Thyroid gland (tissue), 4 donors: ENCODE measurements at regions not wholly inside any gene's neighbourhood (a gene's known extent, or its start where the extent isn't known, plus 50 kb on each side); places are given as distances from the start of the nearest gene placed in this dataset.
A peak's percentile ranks its signal among the peaks of the same experiment; 100 is the strongest.

Source experiments
- DNase-seq, 2 donors: peaks; one replicate each; pipeline ENCODE4 v3.0.0-alpha.2; 2019
- H3K27ac ChIP-seq, 3 donors: fragments of 200-600 bp; sonication (generic); 1 replicate in 2 of 3; 2 replicates in 1 of 3; pipeline ENCODE4 v1.5.1; 2016 to 2019; ENCODE audit warnings: mild to moderate bottlenecking in 1 of 3, moderate library complexity in 1 of 3
- H3K27me3 ChIP-seq: fragments of 200-600 bp; sonication (generic); one replicate; pipeline ENCODE4 v1.5.1; 2019
- H3K36me3 ChIP-seq, 2 donors: fragments of 200-600 bp; sonication (generic); one replicate each; pipeline ENCODE4 v1.5.1; 2016 to 2019
- H3K4me1 ChIP-seq, 2 donors: fragments of 200-600 bp; sonication (generic); one replicate each; pipeline ENCODE4 v1.5.1; 2017 to 2019
- H3K4me3 ChIP-seq, 3 donors: fragments of 200-600 bp; sonication (generic); replicated peaks in 1 of 3; 1 replicate in 2 of 3; 2 replicates in 1 of 3; pipeline ENCODE4 v1.5.1; 2016; ENCODE audit warnings: mild to moderate bottlenecking in 1 of 3
- H3K9me3 ChIP-seq: fragments of 200-600 bp; sonication (generic); one replicate; pipeline ENCODE4 v1.5.1; 2017
- POLR2A ChIP-seq, 2 donors: fragments of 450-650 bp; IDR thresholded peaks; one replicate each; pipeline ENCODE4 v1.6.1; 2017; ENCODE audit warnings: antibody characterized with exemption in 2 of 2, mild to moderate bottlenecking in 2 of 2, moderate library complexity in 1 of 2
- WGBS, 2 donors: methylation state at CpG; one replicate each; pipeline ENCODE4 v1.1.5; 2017; 5-methylcytosine and 5-hydroxymethylcytosine counted together
- intact Hi-C: fragments of 100-400 bp; cut with DNase I; formaldehyde crosslinking; loops from one replicate; pipeline ENCODE4 v1.15.1; 2023
- TF ChIP-seq, protein P1 (sequence below), 6 experiments: fragments of 200-600 bp in 3 of 6; fragments of 450-650 bp in 3 of 6; sonication (generic) in 3 of 6; IDR thresholded peaks; one replicate each; pipeline ENCODE4 v1.5.1; 2016 to 2019; ENCODE audit warnings: antibody characterized with exemption in 6 of 6, mild to moderate bottlenecking in 2 of 6, inconsistent platforms in 1 of 6, moderate library complexity in 1 of 6

DNA sequence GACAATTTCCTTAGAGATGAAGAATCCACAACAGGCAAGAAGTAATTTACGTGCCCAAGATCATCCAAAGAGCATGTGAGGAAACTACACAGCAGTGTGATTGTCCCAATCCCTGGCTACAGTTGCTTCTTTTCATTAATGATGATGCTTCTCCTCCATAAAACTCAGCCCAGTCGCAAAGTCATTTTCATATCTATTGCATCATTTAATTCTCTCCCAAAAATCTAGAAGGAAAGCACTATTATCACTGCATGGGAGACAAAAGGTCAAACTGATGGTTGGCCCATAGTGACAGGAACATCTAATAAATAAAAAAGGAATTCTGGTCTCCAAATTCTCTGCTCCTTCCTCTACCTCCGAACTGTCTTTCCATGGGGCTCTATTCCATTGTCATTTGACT is 103.5 kb upstream of the SERP2 start:
- Histone ChIP-seq H3K9me3 (no peaks in the 10 kb centered on the region), H3K4me3 (no peak overlapping the region), H3K36me3 (no peaks in the 10 kb centered on the region), H3K4me1 (peaks cover 0 to 38% of the 10 kb centered on the region in 2 donors), H3K27ac (peak overlapping the region in 1 of 3 donors; percentile 55), H3K27me3 (no peaks in the 10 kb centered on the region)
- TF ChIP-seq, protein P1, sequence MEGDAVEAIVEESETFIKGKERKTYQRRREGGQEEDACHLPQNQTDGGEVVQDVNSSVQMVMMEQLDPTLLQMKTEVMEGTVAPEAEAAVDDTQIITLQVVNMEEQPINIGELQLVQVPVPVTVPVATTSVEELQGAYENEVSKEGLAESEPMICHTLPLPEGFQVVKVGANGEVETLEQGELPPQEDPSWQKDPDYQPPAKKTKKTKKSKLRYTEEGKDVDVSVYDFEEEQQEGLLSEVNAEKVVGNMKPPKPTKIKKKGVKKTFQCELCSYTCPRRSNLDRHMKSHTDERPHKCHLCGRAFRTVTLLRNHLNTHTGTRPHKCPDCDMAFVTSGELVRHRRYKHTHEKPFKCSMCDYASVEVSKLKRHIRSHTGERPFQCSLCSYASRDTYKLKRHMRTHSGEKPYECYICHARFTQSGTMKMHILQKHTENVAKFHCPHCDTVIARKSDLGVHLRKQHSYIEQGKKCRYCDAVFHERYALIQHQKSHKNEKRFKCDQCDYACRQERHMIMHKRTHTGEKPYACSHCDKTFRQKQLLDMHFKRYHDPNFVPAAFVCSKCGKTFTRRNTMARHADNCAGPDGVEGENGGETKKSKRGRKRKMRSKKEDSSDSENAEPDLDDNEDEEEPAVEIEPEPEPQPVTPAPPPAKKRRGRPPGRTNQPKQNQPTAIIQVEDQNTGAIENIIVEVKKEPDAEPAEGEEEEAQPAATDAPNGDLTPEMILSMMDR (IDR thresholded peaks at IDR 0.05), result no peak
- no peak for TF ChIP-seq POLR2A (IDR thresholded peaks at IDR 0.05)
- intact Hi-C loops, result no loop called here
- no peak for DNase-seq
- 95 to 96% methylated on average over 3 of the region's 3 CpGs for WGBS, 2 donors

DNA sequence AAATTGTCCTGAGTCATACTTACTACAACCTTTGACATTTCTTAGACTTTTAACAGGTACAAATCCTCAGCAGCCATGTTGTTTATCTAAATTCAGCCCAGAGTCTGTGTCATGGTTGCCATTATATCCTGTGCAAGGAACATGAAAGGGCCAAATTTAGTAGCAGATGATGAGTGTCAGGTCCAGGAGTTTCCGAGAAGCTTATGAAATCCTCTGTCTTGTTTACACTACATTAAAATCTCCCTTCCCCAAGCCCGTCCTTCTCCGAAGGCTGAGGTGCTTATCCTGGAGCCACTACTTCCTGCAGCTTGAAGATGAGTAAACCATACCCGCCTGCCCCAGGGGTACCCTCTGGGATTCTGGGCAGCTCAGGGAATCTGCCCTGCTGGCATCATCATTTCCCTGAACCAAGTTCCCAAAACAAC is 102.6 kb upstream of the SERP2 start:
- 79 to 80% methylated on average over 4 of the region's 4 CpGs for WGBS, 2 donors
- Histone ChIP-seq H3K36me3 (no peaks in the 10 kb centered on the region), H3K27me3 (no peaks in the 10 kb centered on the region), H3K4me1 (peaks cover 0 to 40% of the 10 kb centered on the region in 2 donors), H3K9me3 (no peaks in the 10 kb centered on the region), H3K4me3 (no peak overlapping the region), H3K27ac (peak overlapping the region in 2 of 3 donors; percentile 6 to 55)
- no peak for DNase-seq
- TF ChIP-seq, protein P1 (IDR thresholded peaks at IDR 0.05), result no peak
- TF ChIP-seq POLR2A (IDR thresholded peaks at IDR 0.05), result no peak
- intact Hi-C loops, result no loop called here

DNA sequence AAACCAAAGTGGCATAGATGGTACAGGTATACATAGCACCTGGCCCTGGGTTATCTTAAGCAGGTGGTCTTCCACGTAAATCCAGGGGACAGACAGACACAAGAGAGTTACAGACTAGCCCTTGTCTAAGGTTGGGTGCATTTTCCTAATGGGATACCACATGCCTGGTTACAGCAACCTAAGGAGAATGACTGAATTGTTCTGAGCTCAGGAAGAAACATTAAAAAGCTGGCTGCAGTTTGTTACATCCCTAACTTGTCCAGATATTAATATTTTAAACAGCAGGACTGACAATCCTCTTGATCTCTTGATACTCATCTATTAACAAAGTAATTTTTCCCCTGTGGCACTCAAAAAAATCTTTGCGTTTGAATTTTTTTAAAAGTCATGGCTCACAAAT is 102.2 kb upstream of the SERP2 start:
- intact Hi-C loops, result no loop called here
- Histone ChIP-seq H3K4me1 (peaks cover 0 to 40% of the 10 kb centered on the region in 2 donors), H3K36me3 (no peaks in the 10 kb centered on the region), H3K27me3 (no peaks in the 10 kb centered on the region), H3K4me3 (no peak overlapping the region), H3K27ac (peak overlapping the region in 2 of 3 donors; percentile 6 to 55), H3K9me3 (no peaks in the 10 kb centered on the region)
- DNase-seq, result no peak
- TF ChIP-seq, protein P1 (IDR thresholded peaks at IDR 0.05), result no peak
- TF ChIP-seq POLR2A (IDR thresholded peaks at IDR 0.05), result no peak
- 75 to 78% methylated on average over 2 of the region's 2 CpGs for WGBS, 2 donors

DNA sequence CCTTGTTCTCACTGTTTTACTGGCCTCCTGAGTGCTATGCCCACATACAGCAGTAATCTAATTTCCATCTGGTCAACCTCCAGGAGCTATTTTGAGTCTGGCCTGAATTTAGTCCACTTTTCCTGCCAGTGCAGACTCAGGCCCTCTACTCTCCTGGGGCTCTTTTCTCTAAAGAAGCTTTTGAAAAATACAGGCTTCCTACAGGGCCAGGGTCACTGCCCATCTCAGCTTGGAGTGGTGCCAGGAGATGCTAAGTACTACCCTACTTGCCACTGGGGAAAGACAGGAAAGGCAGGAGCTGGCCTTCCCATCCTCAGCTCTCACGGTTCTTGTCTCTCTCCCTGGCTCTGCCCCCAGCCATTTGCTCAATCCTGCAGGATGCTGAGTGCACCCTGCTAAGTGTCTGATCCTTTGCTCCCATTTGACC is 101.7 kb upstream of the SERP2 start:
- peaks cover 0 to 40% of the 10 kb centered on the region in 2 donors for H3K4me1 ChIP-seq

DNA sequence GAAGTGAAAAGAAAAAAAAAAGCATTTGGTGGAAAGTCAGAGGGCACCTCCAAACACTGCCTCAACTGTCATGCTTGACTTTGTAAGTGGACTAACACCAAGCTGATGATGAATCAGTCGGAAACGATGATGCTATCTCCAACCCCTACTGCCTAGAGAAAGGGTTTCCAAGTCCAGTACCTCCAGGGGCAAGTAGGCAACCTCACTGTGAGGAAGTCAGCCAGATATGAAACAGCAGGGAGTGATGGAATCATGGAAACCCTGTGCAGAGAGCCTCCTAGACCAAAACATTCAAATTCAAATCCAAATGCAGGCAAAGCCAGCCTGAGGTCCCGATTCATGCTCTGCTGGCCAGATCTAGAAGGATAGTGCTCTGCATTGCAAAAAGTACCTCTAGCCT is 100.9 kb upstream of the SERP2 start:
- H3K4me1 ChIP-seq, result peaks cover 0 to 37% of the 10 kb centered on the region in 2 donors
- TF ChIP-seq, protein P1 (IDR thresholded peaks at IDR 0.05), result no peak
- TF ChIP-seq POLR2A (IDR thresholded peaks at IDR 0.05), result no peak
- H3K36me3 ChIP-seq, result no peaks in the 10 kb centered on the region
- H3K27ac ChIP-seq, result peak overlapping the region in 1 of 3 donors; percentile 64
- no peaks in the 10 kb centered on the region for H3K27me3 ChIP-seq
- WGBS, 2 donors, result 89 to 97% methylated on average over 3 of the region's 3 CpGs
- no peak for DNase-seq
- no peak overlapping the region for H3K4me3 ChIP-seq
- H3K9me3 ChIP-seq, result no peaks in the 10 kb centered on the region
- intact Hi-C loops, result no loop called here

More for the DNA sequence above, 101.7 kb upstream of the SERP2 start:
- no peaks in the 10 kb centered on the region for H3K36me3 ChIP-seq
- no peak overlapping the region for H3K4me3 ChIP-seq
- H3K27ac ChIP-seq, result peak overlapping the region in 2 of 3 donors; percentile 6 to 55
- WGBS, 2 donors, result 56 to 77% methylated on average over 1 of the region's 1 CpG
- TF ChIP-seq, protein P1 (IDR thresholded peaks at IDR 0.05), result no peak
- TF ChIP-seq POLR2A (IDR thresholded peaks at IDR 0.05), result no peak
- no peaks in the 10 kb centered on the region for H3K9me3 ChIP-seq
- DNase-seq, result peak in 1 of 2 donors; percentile 8
- H3K27me3 ChIP-seq, result no peaks in the 10 kb centered on the region
- intact Hi-C loops, result no loop called here
